HEK293 (cell line): ENCODE measurements at regions not wholly inside any gene's neighbourhood (a gene's known extent, or its start where the extent isn't known, plus 50 kb on each side); places are given as distances from the start of the nearest gene placed in this dataset.

ENCODE experiments used
- CTCF ChIA-PET: fragments of 350-600 bp; formaldehyde crosslinking; extraction: SDS; loops from one replicate; lab custom pipeline; 2021; ENCODE audit warnings: antibody characterized with exemption; lab: Yijun Ruan, JAX
- POLR2A ChIA-PET: fragments of 300-600 bp; formaldehyde crosslinking; extraction: SDS; loops from one replicate; lab custom pipeline; 2020; ENCODE audit warnings: antibody characterized with exemption, inconsistent platforms; lab: Yijun Ruan, JAX
- H3K27ac ChIP-seq: fragments of 200-500 bp; sonication (Bioruptor generic); 2 replicates; pipeline ENCODE4 v1.5.1; 2014; ENCODE audit warnings: low read depth, low read length, control low read depth, inconsistent platforms; ENCODE audit errors: extremely low read depth
- H3K36me3 ChIP-seq, 2 experiments: fragments of 200-500 bp in 1 of 2; sonication (Bioruptor generic) in 1 of 2; 1 replicate in 1 of 2; 2 replicates in 1 of 2; pipeline ENCODE4 v1.5.1; 2014 to 2017; ENCODE audit warnings: inconsistent platforms in 2 of 2, low read length in 2 of 2; ENCODE audit not compliant: control insufficient read depth in 2 of 2, insufficient read depth in 1 of 2
- H3K4me1 ChIP-seq: fragments of 200-500 bp; sonication (Bioruptor generic); 2 replicates; pipeline ENCODE4 v1.5.1; 2014; ENCODE audit warnings: mild to moderate bottlenecking, low read length, inconsistent platforms; ENCODE audit not compliant: control insufficient read depth, insufficient read depth
- H3K4me3 ChIP-seq: 2 replicates; pipeline ENCODE4 v1.5.1; 2011; ENCODE audit warnings: low read depth, mild to moderate bottlenecking, control low read depth, low read length, moderate library complexity
- H3K9me3 ChIP-seq: fragments of 200-500 bp; sonication (Bioruptor generic); 2 replicates; pipeline ENCODE4 v1.5.1; 2014; ENCODE audit warnings: low read depth, low read length, inconsistent platforms; ENCODE audit not compliant: control insufficient read depth, insufficient read depth
- ZBTB49 ChIP-seq: fragments of 450-650 bp; formaldehyde crosslinking; IDR thresholded peaks from 2 replicates; pipeline ENCODE4 v1.5.1; 2016; ENCODE audit warnings: missing biosample characterization, missing genetic modification characterization, low read depth
- ZBTB6 ChIP-seq: fragments of 450-650 bp; formaldehyde crosslinking; IDR thresholded peaks from 2 replicates; pipeline ENCODE4 v1.5.1; 2017; ENCODE audit warnings: missing biosample characterization, missing genetic modification characterization
- ZBTB7A ChIP-seq: fragments of 450-650 bp; formaldehyde crosslinking; IDR thresholded peaks from 2 replicates; pipeline ENCODE4 v1.5.1; 2016; ENCODE audit warnings: low read depth, missing biosample characterization, missing genetic modification characterization
- ZNF157 ChIP-seq: fragments of 450-650 bp; formaldehyde crosslinking; IDR thresholded peaks from 2 replicates; pipeline ENCODE4 v1.5.1; 2016; ENCODE audit warnings: missing biosample characterization, missing genetic modification characterization
- ZNF211 ChIP-seq: fragments of 450-650 bp; formaldehyde crosslinking; IDR thresholded peaks from 2 replicates; pipeline ENCODE4 v1.5.1; 2016; ENCODE audit warnings: low read depth, missing biosample characterization, missing genetic modification characterization
- ZNF311 ChIP-seq: fragments of 450-650 bp; formaldehyde crosslinking; IDR thresholded peaks from 2 replicates; pipeline ENCODE4 v1.5.1; 2017; ENCODE audit warnings: missing biosample characterization, missing genetic modification characterization, borderline replicate concordance
- ZNF335 ChIP-seq: fragments of 450-650 bp; formaldehyde crosslinking; conservative IDR thresholded peaks from 2 replicates; pipeline ENCODE4 v1.5.1; 2016; ENCODE audit warnings: missing biosample characterization, missing genetic modification characterization
- ZNF544 ChIP-seq: fragments of 450-650 bp; formaldehyde crosslinking; IDR thresholded peaks from 2 replicates; pipeline ENCODE4 v1.5.0; 2017; ENCODE audit warnings: missing biosample characterization, missing genetic modification characterization
- ZNF654 ChIP-seq: fragments of 450-650 bp; formaldehyde crosslinking; IDR thresholded peaks from 2 replicates; pipeline ENCODE4 v1.5.1; 2016; ENCODE audit warnings: low read depth, missing biosample characterization, missing genetic modification characterization
- ZNF677 ChIP-seq: fragments of 450-650 bp; IDR thresholded peaks from 2 replicates; pipeline ENCODE4 v1.5.0; 2018; ENCODE audit warnings: missing biosample characterization, mild to moderate bottlenecking, missing genetic modification characterization, moderate library complexity
- ZNF837 ChIP-seq: fragments of 450-650 bp; formaldehyde crosslinking; IDR thresholded peaks from 2 replicates; pipeline ENCODE4 v1.5.1; 2016; ENCODE audit warnings: missing biosample characterization, missing genetic modification characterization
- ZNF843 ChIP-seq: fragments of 450-650 bp; formaldehyde crosslinking; IDR thresholded peaks from 2 replicates; pipeline ENCODE4 v1.5.1; 2016; ENCODE audit warnings: missing biosample characterization, missing genetic modification characterization
- TF ChIP-seq, protein P1 (sequence below): fragments of 450-650 bp; formaldehyde crosslinking; IDR thresholded peaks from 2 replicates; pipeline ENCODE4 v1.5.1; 2016; ENCODE audit warnings: missing biosample characterization, missing genetic modification characterization, borderline replicate concordance
- TF ChIP-seq, protein P2 (sequence below): fragments of 450-650 bp; formaldehyde crosslinking; IDR thresholded peaks from 2 replicates; pipeline ENCODE4 v1.5.1; 2016; ENCODE audit warnings: missing biosample characterization, missing genetic modification characterization
- TF ChIP-seq, protein P3 (sequence below): fragments of 450-650 bp; formaldehyde crosslinking; IDR thresholded peaks from 2 replicates; pipeline ENCODE4 v1.5.1; 2016; ENCODE audit warnings: missing biosample characterization, missing genetic modification characterization

DNA sequence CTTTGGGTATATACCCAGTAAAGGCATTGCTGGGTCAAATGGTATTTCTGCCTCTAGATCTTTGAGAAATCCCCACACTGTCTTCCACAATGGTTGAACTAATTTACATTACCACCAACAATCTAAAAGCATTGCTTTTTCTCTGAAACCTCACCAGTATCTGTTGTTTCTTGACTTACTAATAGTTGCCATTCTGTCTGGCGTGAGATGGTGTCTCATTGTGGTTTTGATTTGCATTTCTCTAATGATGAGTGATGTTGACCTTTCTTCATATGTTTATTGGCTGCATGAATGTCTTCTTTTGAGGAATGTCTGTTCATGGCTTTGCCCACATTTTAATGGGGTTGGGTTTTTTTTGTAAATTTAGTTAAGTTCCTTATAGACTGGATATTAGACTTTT is 382.6 kb upstream of the ZNF804A start (continued):
- TF ChIP-seq ZNF544: no peak
- TF ChIP-seq ZNF843: no peak
- no peak for TF ChIP-seq ZBTB6 (tag by site-specific recombination)
- TF ChIP-seq, protein P1, sequence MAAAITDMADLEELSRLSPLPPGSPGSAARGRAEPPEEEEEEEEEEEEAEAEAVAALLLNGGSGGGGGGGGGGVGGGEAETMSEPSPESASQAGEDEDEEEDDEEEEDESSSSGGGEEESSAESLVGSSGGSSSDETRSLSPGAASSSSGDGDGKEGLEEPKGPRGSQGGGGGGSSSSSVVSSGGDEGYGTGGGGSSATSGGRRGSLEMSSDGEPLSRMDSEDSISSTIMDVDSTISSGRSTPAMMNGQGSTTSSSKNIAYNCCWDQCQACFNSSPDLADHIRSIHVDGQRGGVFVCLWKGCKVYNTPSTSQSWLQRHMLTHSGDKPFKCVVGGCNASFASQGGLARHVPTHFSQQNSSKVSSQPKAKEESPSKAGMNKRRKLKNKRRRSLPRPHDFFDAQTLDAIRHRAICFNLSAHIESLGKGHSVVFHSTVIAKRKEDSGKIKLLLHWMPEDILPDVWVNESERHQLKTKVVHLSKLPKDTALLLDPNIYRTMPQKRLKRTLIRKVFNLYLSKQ: no peak
- TF ChIP-seq ZBTB7A (tag by site-specific recombination): no peak
- no peak for TF ChIP-seq ZNF677 (tag by site-specific recombination)
- TF ChIP-seq ZBTB49 (tag by site-specific recombination): no peak
- no peak for TF ChIP-seq ZNF837 (tag by site-specific recombination)
- no peak for TF ChIP-seq ZNF157 (tag by site-specific recombination)
- TF ChIP-seq ZNF311 (tag by site-specific recombination): no peak

GRCh38 chr2:184256611-184257010 is 341.7 kb upstream of the ZNF804A start:
- ChIA-PET CTCF (no interaction called here), POLR2A (no interaction called here)
- no peak overlapping the region for H3K27ac ChIP-seq
- TF ChIP-seq ZNF654: no peak
- TF ChIP-seq, protein P2, sequence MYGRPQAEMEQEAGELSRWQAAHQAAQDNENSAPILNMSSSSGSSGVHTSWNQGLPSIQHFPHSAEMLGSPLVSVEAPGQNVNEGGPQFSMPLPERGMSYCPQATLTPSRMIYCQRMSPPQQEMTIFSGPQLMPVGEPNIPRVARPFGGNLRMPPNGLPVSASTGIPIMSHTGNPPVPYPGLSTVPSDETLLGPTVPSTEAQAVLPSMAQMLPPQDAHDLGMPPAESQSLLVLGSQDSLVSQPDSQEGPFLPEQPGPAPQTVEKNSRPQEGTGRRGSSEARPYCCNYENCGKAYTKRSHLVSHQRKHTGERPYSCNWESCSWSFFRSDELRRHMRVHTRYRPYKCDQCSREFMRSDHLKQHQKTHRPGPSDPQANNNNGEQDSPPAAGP (tag by site-specific recombination): no peak
- H3K4me1 ChIP-seq: no peaks in the 10 kb centered on the region
- no peaks in the 10 kb centered on the region for H3K9me3 ChIP-seq
- H3K36me3 ChIP-seq: no peaks in the 10 kb centered on the region
- no peak overlapping the region for H3K4me3 ChIP-seq

- TF ChIP-seq ZNF335 (tag by site-specific recombination) (no peak), ZNF211 (no peak)
- TF ChIP-seq, protein P3, sequence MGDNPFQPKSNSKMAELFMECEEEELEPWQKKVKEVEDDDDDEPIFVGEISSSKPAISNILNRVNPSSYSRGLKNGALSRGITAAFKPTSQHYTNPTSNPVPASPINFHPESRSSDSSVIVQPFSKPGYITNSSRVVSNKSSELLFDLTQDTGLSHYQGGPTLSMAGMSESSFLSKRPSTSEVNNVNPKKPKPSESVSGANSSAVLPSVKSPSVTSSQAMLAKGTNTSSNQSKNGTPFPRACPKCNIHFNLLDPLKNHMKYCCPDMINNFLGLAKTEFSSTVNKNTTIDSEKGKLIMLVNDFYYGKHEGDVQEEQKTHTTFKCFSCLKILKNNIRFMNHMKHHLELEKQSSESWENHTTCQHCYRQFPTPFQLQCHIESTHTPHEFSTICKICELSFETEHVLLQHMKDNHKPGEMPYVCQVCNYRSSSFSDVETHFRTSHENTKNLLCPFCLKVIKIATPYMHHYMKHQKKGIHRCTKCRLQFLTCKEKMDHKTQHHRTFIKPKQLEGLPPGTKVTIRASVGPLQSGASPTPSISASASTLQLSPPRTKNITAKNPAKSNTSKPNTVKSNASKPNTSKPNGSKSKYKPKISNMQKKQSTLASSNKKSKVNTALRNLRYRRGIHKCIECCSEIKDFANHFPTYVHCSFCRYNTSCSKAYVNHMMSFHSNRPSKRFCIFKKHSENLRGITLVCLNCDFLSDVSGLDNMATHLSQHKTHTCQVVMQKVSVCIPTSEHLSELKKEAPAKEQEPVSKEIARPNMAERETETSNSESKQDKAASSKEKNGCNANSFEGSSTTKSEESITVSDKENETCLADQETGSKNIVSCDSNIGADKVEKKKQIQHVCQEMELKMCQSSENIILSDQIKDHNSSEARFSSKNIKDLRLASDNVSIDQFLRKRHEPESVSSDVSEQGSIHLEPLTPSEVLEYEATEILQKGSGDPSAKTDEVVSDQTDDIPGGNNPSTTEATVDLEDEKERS (tag by site-specific recombination): no peak
- Histone ChIP-seq H3K36me3 (no peaks in the 10 kb centered on the region), H3K4me1 (no peaks in the 10 kb centered on the region), H3K9me3 (no peaks in the 10 kb centered on the region), H3K27ac (no peak overlapping the region), H3K4me3 (no peak overlapping the region)
- ChIA-PET POLR2A (no interaction called here), CTCF (no interaction called here)
Observed at GRCh38 chr2:184261331-184261730, 337.0 kb upstream of the ZNF804A start.
